H54 (cell line): ENCODE measurements at regions not wholly inside any gene's neighbourhood (a gene's known extent, or its start where the extent isn't known, plus 50 kb on each side); places are given as distances from the start of the nearest gene placed in this dataset.
"Not testable (repeated sequence)": the region's sequence is repeated elsewhere in the genome, so short reads cannot be mapped to it uniquely, and the experiment has no call there.

ENCODE experiments used
- DNase-seq: peaks from one replicate; pipeline ENCODE4 v3.0.0; 2011; ENCODE audit warnings: low spot score, mixed read lengths; ENCODE audit not compliant: insufficient read length
- FAIRE-seq: peaks from 3 replicates; lab custom pipeline; 2011; peaks lifted over from hg19 to GRCh38; lab: Jason Lieb, UNC
- POLR2A ChIP-seq: IDR thresholded peaks from 2 replicates; pipeline ENCODE4 v1.6.1; 2011; ENCODE audit warnings: low read depth, mild to moderate bottlenecking, low read length

GRCh38 chrX:13250826-13251580 is 68.8 kb downstream of the ATXN3L start:
- DNase-seq: no peak
- no peak for TF ChIP-seq POLR2A
- FAIRE-seq: no peak

GRCh38 chrX:13248867-13249486 is 70.9 kb downstream of the ATXN3L start:
- no peak for TF ChIP-seq POLR2A
- no peak for FAIRE-seq

GRCh38 chrX:13239272-13239671 is 80.6 kb downstream of the ATXN3L start:
- no peak for TF ChIP-seq POLR2A
- no peak for FAIRE-seq

More at GRCh38 chrX:13248867-13249486, 70.9 kb downstream of the ATXN3L start:
- DNase-seq: no peak

GRCh38 chrX:13235930-13236329 is 83.9 kb downstream of the ATXN3L start:
- no peak for TF ChIP-seq POLR2A
- FAIRE-seq (no peak), DNase-seq (no peak)

More at GRCh38 chrX:13239272-13239671, 80.6 kb downstream of the ATXN3L start:
- DNase-seq: no peak

- FAIRE-seq (no peak), DNase-seq (no peak)
- no peak for TF ChIP-seq POLR2A
Measured at GRCh38 chrX:13232484-13232883, 87.4 kb downstream of the ATXN3L start.

- TF ChIP-seq POLR2A: no peak
- FAIRE-seq (no peak), DNase-seq (no peak)
Measured at GRCh38 chrX:13226214-13226613, 93.6 kb downstream of the ATXN3L start.

- FAIRE-seq: no peak
Measured at GRCh38 chrX:13223868-13224567, 95.8 kb downstream of the ATXN3L start.

GRCh38 chrX:13220916-13221315 is 98.9 kb downstream of the ATXN3L start:
- FAIRE-seq (no peak), DNase-seq (no peak)
- TF ChIP-seq POLR2A: no peak

More at GRCh38 chrX:13223868-13224567, 95.8 kb downstream of the ATXN3L start:
- no peak for TF ChIP-seq POLR2A
- no peak for DNase-seq

- FAIRE-seq: no peak
- no peak for DNase-seq
- no peak for TF ChIP-seq POLR2A
Measured at GRCh38 chrX:13219991-13220764, 99.7 kb downstream of the ATXN3L start.

- no peak for FAIRE-seq
- TF ChIP-seq POLR2A: no peak
- no peak for DNase-seq
Measured at GRCh38 chrX:13218758-13219157, 101.1 kb downstream of the ATXN3L start.

- FAIRE-seq (no peak), DNase-seq (no peak)
- TF ChIP-seq POLR2A: no peak
Measured at GRCh38 chrX:13216139-13216538, 103.7 kb downstream of the ATXN3L start.

GRCh38 chrX:13215729-13216128 is 104.1 kb downstream of the ATXN3L start:
- no peak for DNase-seq
- no peak for TF ChIP-seq POLR2A
- no peak for FAIRE-seq

GRCh38 chrX:13212191-13212651 is 107.6 kb downstream of the ATXN3L start:
- DNase-seq (no peak), FAIRE-seq (no peak)
- no peak for TF ChIP-seq POLR2A

GRCh38 chrX:13210142-13210541 is 109.7 kb downstream of the ATXN3L start:
- not testable (repeated sequence) for FAIRE-seq, DNase-seq

GRCh38 chrX:13209704-13210103 is 110.1 kb downstream of the ATXN3L start:
- FAIRE-seq, DNase-seq: not testable (repeated sequence)
